Activated CD8-positive, alpha-beta memory T cell treated with anti-CD3 and anti-CD28 coated beads, Interleukin-2, amount 50 U/mL, for 1 hour (primary cell): ENCODE measurements at regions not wholly inside any gene's neighbourhood (a gene's known extent, or its start where the extent isn't known, plus 50 kb on each side); places are given as distances from the start of the nearest gene placed in this dataset.

Experiments
- DNase-seq: peaks from one replicate; pipeline ENCODE4 v3.0.0-alpha.2; 2020; ENCODE audit errors: extremely low read depth

GRCh38 chr7:121450631-121451198 lies 54.6 kb upstream of the FAM3C start:
- no peak for DNase-seq

- DNase-seq = no peak
Measured at GRCh38 chr7:121449735-121450240, 53.7 kb upstream of the FAM3C start.

GRCh38 chr7:121449329-121449728 lies 53.2 kb upstream of the FAM3C start:
- DNase-seq = no peak

- DNase-seq = no peak
Measured at GRCh38 chr7:121448429-121448828, 52.3 kb upstream of the FAM3C start.

- DNase-seq = no peak
Measured at GRCh38 chr7:121447911-121448300, 51.8 kb upstream of the FAM3C start.

GRCh38 chr7:121447243-121447910 lies 51.3 kb upstream of the FAM3C start:
- DNase-seq = no peak

GRCh38 chr7:121446526-121446925 lies 50.4 kb upstream of the FAM3C start:
- no peak for DNase-seq
